ENCODE measurements at regions not wholly inside any gene's neighbourhood (a gene's known extent, or its start where the extent isn't known, plus 50 kb on each side); places are given as distances from the start of the nearest gene placed in this dataset.

DNA sequence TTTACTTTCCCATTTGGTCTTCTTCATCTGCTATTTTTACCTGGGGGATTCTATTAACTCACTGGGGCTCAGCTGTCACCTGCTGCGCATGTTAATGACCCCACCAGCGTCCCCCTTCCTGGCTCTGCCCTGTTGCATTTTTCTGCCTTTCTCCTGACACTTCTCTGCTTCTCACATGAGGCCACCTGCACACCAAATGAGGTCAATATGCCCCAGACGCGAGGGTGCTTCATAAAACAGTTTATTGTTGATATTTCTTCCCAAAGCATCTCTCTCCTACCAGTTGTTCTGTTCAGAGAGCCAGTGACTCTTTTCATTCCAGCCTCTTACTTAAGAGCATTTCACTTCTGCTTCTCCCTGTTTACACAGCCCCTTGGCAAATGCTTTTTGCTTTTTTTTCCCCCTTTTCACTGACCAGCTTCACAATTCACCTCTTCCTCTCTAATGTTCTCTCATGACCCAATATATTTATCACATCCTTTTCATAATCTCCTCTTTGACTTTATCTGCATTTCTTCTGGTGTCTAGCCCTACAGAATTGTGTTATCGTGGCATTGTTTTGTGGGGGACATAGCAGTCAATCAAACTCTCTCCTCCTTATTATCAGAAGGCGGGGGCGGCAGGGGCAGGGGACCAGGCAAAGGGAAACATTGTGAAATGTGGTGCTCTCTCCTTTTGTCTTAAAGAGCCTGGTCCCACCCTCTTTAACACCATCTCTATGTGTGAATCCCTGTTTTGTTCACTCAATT is 545.8 kb upstream of the CITED2 start:
- DNase-seq, result no peak
- ATAC-seq, result no peak
- in situ Hi-C loops (cut with MboI; ENCODE audit: low sequenced_read_pairs in 4 of 4) (no loop called here), intact Hi-C loops (cut with DNase I; ENCODE audit: low total_unique reads) (no loop called here)
- no peaks in the 10 kb centered on the region for H3K4me1 ChIP-seq
- H3K27ac ChIP-seq, result no peak overlapping the region
- no peak overlapping the region for H3K4me3 ChIP-seq
- no peaks in the 10 kb centered on the region for H3K27me3 ChIP-seq
- TF ChIP-seq, protein P1, sequence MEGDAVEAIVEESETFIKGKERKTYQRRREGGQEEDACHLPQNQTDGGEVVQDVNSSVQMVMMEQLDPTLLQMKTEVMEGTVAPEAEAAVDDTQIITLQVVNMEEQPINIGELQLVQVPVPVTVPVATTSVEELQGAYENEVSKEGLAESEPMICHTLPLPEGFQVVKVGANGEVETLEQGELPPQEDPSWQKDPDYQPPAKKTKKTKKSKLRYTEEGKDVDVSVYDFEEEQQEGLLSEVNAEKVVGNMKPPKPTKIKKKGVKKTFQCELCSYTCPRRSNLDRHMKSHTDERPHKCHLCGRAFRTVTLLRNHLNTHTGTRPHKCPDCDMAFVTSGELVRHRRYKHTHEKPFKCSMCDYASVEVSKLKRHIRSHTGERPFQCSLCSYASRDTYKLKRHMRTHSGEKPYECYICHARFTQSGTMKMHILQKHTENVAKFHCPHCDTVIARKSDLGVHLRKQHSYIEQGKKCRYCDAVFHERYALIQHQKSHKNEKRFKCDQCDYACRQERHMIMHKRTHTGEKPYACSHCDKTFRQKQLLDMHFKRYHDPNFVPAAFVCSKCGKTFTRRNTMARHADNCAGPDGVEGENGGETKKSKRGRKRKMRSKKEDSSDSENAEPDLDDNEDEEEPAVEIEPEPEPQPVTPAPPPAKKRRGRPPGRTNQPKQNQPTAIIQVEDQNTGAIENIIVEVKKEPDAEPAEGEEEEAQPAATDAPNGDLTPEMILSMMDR (IDR thresholded peaks at IDR 0.05 in 4 of 5, conservative IDR thresholded peaks at IDR 0.05 in 1 of 5), result no peak
- TF ChIP-seq POLR2A (IDR thresholded peaks at IDR 0.05), result no peak
- no peaks in the 10 kb centered on the region for H3K36me3 ChIP-seq
- no peaks in the 10 kb centered on the region for H3K9me3 ChIP-seq

DNA sequence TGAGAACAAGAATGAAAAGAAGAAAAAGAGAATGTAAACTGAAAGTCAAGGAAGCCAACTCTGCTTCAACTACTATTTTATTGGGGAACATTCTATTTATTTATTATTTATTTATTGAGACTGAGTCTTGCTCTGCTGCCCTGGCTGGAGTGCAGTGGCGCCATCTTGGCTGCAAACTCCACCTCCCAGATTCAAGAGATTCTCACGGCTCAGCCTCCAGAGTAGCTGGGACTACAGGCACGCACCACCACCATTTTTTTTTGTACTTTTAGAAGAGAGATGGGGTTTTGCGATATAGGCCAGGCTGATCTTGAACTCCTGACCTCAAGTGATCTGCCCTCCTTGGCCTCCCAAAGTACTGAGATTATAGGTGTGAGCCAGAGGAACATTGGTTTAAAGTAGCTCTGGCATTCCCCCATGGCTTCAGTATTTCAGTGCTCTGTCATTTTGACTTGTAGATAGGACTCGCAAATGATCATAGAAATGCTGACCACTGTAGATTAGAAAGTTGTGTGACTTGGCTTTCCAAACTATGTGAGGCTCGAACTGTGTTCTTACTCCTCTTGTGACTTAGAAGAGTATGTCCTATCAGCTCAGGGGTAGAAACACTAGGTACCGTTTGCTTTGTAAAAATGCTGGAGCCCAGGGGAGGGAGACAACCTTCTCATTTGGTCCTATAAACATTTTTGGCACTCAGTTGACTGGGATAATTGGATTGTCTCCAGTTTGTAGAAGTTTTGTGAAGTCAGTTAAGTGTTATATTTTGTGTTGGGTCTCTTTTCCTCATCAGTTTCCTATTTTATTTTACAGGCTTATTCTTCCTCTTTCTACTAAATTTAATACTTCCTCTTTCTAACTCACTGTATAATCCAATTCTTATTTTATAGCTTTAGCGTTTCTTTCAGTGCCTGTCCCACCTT is 544.9 kb upstream of the CITED2 start:
- Histone ChIP-seq H3K27ac (no peak overlapping the region), H3K4me3 (no peak overlapping the region), H3K36me3 (no peaks in the 10 kb centered on the region), H3K4me1 (no peaks in the 10 kb centered on the region), H3K9me3 (no peaks in the 10 kb centered on the region), H3K27me3 (no peaks in the 10 kb centered on the region)
- DNase-seq, result no peak
- intact Hi-C loops (cut with DNase I; ENCODE audit: low total_unique reads), result no loop called here
- in situ Hi-C loops (cut with MboI; ENCODE audit: low sequenced_read_pairs in 4 of 4), result no loop called here
- no peak for TF ChIP-seq POLR2A (IDR thresholded peaks at IDR 0.05)
- TF ChIP-seq, protein P1 (IDR thresholded peaks at IDR 0.05 in 4 of 5, conservative IDR thresholded peaks at IDR 0.05 in 1 of 5), result no peak
- ATAC-seq, result no peak

- Histone ChIP-seq H3K27ac (no peak overlapping the region), H3K27me3 (no peaks in the 10 kb centered on the region), H3K4me3 (no peak overlapping the region), H3K36me3 (no peaks in the 10 kb centered on the region), H3K4me1 (no peaks in the 10 kb centered on the region), H3K9me3 (no peaks in the 10 kb centered on the region)
- DNase-seq, result no peak
- in situ Hi-C loops (cut with MboI; ENCODE audit: low sequenced_read_pairs in 4 of 4), result no loop called here
- TF ChIP-seq POLR2A (IDR thresholded peaks at IDR 0.05), result no peak
- TF ChIP-seq, protein P1 (IDR thresholded peaks at IDR 0.05 in 4 of 5, conservative IDR thresholded peaks at IDR 0.05 in 1 of 5), result no peak
- intact Hi-C loops (cut with DNase I; ENCODE audit: low total_unique reads), result no loop called here
- ATAC-seq, result no peak
These were observed 543.6 kb upstream of the CITED2 start for GRCh38 chr6:139917951-139918630.

- ATAC-seq (no peak), DNase-seq (no peak)
- Histone ChIP-seq H3K36me3 (no peaks in the 10 kb centered on the region), H3K4me1 (no peaks in the 10 kb centered on the region), H3K27me3 (no peaks in the 10 kb centered on the region), H3K4me3 (no peak overlapping the region), H3K27ac (no peak overlapping the region), H3K9me3 (no peaks in the 10 kb centered on the region)
- in situ Hi-C loops (cut with MboI; ENCODE audit: low sequenced_read_pairs in 4 of 4), result no loop called here
- intact Hi-C loops (cut with DNase I; ENCODE audit: low total_unique reads), result no loop called here
- no peak for TF ChIP-seq POLR2A (IDR thresholded peaks at IDR 0.05)
- TF ChIP-seq, protein P1 (IDR thresholded peaks at IDR 0.05 in 4 of 5, conservative IDR thresholded peaks at IDR 0.05 in 1 of 5), result no peak
These were observed 540.5 kb upstream of the CITED2 start for GRCh38 chr6:139914910-139915309.
